PFSK-1 (cell line): ENCODE measurements at regions not wholly inside any gene's neighbourhood (a gene's known extent, or its start where the extent isn't known, plus 50 kb on each side); places are given as distances from the start of the nearest gene placed in this dataset.

Experiments used
- FOXP2 ChIP-seq: optimal IDR thresholded peaks from 2 replicates; pipeline ENCODE3; 2011; ENCODE audit warnings: borderline replicate concordance, control low read depth, inconsistent platforms; ENCODE audit not compliant: insufficient read depth; ENCODE audit errors: extremely low read length, extremely low read depth
- POLR2AphosphoS5 ChIP-seq: IDR thresholded peaks from 2 replicates; pipeline ENCODE4 v1.6.1; 2012; ENCODE audit warnings: low read depth, mild to moderate bottlenecking, control low read depth, low read length, moderate library complexity
- REST ChIP-seq, 2 experiments: IDR thresholded peaks; 2 replicates each; pipeline versions ENCODE4 v1.6.1 to v1.8.0; 2011 to 2012; ENCODE audit warnings: low read depth in 2 of 2, low read length in 2 of 2, control low read depth in 1 of 2, inconsistent platforms in 1 of 2, mild to moderate bottlenecking in 1 of 2, moderate library complexity in 1 of 2; ENCODE audit not compliant: insufficient read depth in 1 of 2
- SIN3A ChIP-seq: IDR thresholded peaks from 2 replicates; pipeline ENCODE4 v1.6.1; 2012; ENCODE audit warnings: mild to moderate bottlenecking, low read length, moderate library complexity, borderline replicate concordance; ENCODE audit not compliant: insufficient read depth
- TAF1 ChIP-seq: IDR thresholded peaks from 2 replicates; pipeline ENCODE4 v1.6.1; 2012; ENCODE audit warnings: low read length, control low read depth, borderline replicate concordance; ENCODE audit not compliant: insufficient read depth

- no peak for TF ChIP-seq REST (IDR thresholded peaks at IDR 0.05; ENCODE audit: insufficient read depth in 1 of 2, low read depth in 2 of 2, low read length in 2 of 2)
- TF ChIP-seq TAF1 = peak; percentile 7; the same call in 1 of the 2 replicates
- TF ChIP-seq FOXP2 = no peak
- TF ChIP-seq POLR2AphosphoS5 = no peak
- TF ChIP-seq SIN3A = no peak
Measured at GRCh38 chr7:155962191-155962967, 150.1 kb upstream of the SHH start.

- TF ChIP-seq POLR2AphosphoS5 (no peak), SIN3A (no peak), FOXP2 (no peak), REST (IDR thresholded peaks at IDR 0.05; ENCODE audit: insufficient read depth in 1 of 2, low read depth in 2 of 2, low read length in 2 of 2) (no peak), TAF1 (peak; percentile 3; the same call in 1 of the 2 replicates)
Measured at GRCh38 chr7:155961241-155962190, 149.3 kb upstream of the SHH start.

- TF ChIP-seq SIN3A (no peak), POLR2AphosphoS5 (no peak), FOXP2 (no peak), TAF1 (no peak), REST (IDR thresholded peaks at IDR 0.05; ENCODE audit: insufficient read depth in 1 of 2, low read depth in 2 of 2, low read length in 2 of 2) (no peak)
Measured at GRCh38 chr7:155959894-155960293, 147.6 kb upstream of the SHH start.

- no peak for TF ChIP-seq SIN3A
- TF ChIP-seq REST (IDR thresholded peaks at IDR 0.05; ENCODE audit: insufficient read depth in 1 of 2, low read depth in 2 of 2, low read length in 2 of 2) = no peak
- no peak for TF ChIP-seq TAF1
- no peak for TF ChIP-seq FOXP2
- TF ChIP-seq POLR2AphosphoS5 = no peak
Measured at GRCh38 chr7:155956977-155957376, 144.7 kb upstream of the SHH start.

- TF ChIP-seq REST (IDR thresholded peaks at IDR 0.05; ENCODE audit: insufficient read depth in 1 of 2, low read depth in 2 of 2, low read length in 2 of 2) (no peak), POLR2AphosphoS5 (no peak), TAF1 (no peak), FOXP2 (no peak), SIN3A (no peak)
Measured at GRCh38 chr7:155955367-155955635, 143.0 kb upstream of the SHH start.
